GM04503 (cell line): ENCODE measurements at regions not wholly inside any gene's neighbourhood (a gene's known extent, or its start where the extent isn't known, plus 50 kb on each side); places are given as distances from the start of the nearest gene placed in this dataset.
"Not testable (repeated sequence)": the region's sequence is repeated elsewhere in the genome, so short reads cannot be mapped to it uniquely, and the experiment has no call there.

Source experiments
- DNase-seq: peaks from one replicate; pipeline ENCODE4 v3.0.0-alpha.2; 2012; ENCODE audit warnings: low read depth

- DNase-seq: no peak
These were observed 157.0 kb upstream of the SVIL start for GRCh38 chr10:29791773-29792172.

GRCh38 chr10:29790207-29790606, 155.4 kb upstream of the SVIL start:
- no peak for DNase-seq

- no peak for DNase-seq
These were observed 153.3 kb upstream of the SVIL start for GRCh38 chr10:29788113-29788512.

- DNase-seq: no peak
These were observed 150.9 kb upstream of the SVIL start for GRCh38 chr10:29785701-29786100.

- peak; percentile 97 for DNase-seq
These were observed 149.5 kb upstream of the SVIL start for GRCh38 chr10:29784175-29784773.

GRCh38 chr10:29783201-29783947, 148.6 kb upstream of the SVIL start:
- DNase-seq: no peak

- DNase-seq: no peak
These were observed 145.9 kb upstream of the SVIL start for GRCh38 chr10:29780639-29781038.

- DNase-seq: no peak
These were observed 145.3 kb upstream of the SVIL start for GRCh38 chr10:29780096-29780495.

GRCh38 chr10:29776246-29776645, 141.5 kb upstream of the SVIL start:
- DNase-seq: no peak

GRCh38 chr10:29774475-29774874, 139.7 kb upstream of the SVIL start:
- DNase-seq: no peak

- no peak for DNase-seq
These were observed 138.9 kb upstream of the SVIL start for GRCh38 chr10:29773675-29774091.

GRCh38 chr10:29772403-29772802, 137.6 kb upstream of the SVIL start:
- no peak for DNase-seq

GRCh38 chr10:29771376-29771775, 136.6 kb upstream of the SVIL start:
- DNase-seq: no peak

GRCh38 chr10:29769277-29769676, 134.5 kb upstream of the SVIL start:
- DNase-seq: not testable (repeated sequence)

- no peak for DNase-seq
These were observed 133.2 kb upstream of the SVIL start for GRCh38 chr10:29767968-29768367.

- no peak for DNase-seq
These were observed 132.0 kb upstream of the SVIL start for GRCh38 chr10:29766753-29767152.

GRCh38 chr10:29765330-29765729, 130.6 kb upstream of the SVIL start:
- no peak for DNase-seq

GRCh38 chr10:29763396-29763795, 128.6 kb upstream of the SVIL start:
- no peak for DNase-seq

GRCh38 chr10:29761916-29762315, 127.1 kb upstream of the SVIL start:
- DNase-seq: no peak

GRCh38 chr10:29760138-29760900, 125.5 kb upstream of the SVIL start:
- DNase-seq: no peak

GRCh38 chr10:29757551-29758297, 123.0 kb upstream of the SVIL start:
- no peak for DNase-seq

GRCh38 chr10:29756451-29756850, 121.7 kb upstream of the SVIL start:
- no peak for DNase-seq
